DND-41 (cell line): ENCODE measurements at regions not wholly inside any gene's neighbourhood (a gene's known extent, or its start where the extent isn't known, plus 50 kb on each side); places are given as distances from the start of the nearest gene placed in this dataset.

ENCODE experiments used
- ATAC-seq: fragments of 200-7000 bp; cut with Tn5 transposase; 3 replicates; pipeline ENCODE4 v1.9.1; 2021; ENCODE audit warnings: low read depth; ENCODE audit not compliant: insufficient read depth
- DNase-seq: peaks from one replicate; pipeline ENCODE4 v3.0.0-alpha.2; 2020
- H2AFZ ChIP-seq: 2 replicates; pipeline ENCODE4 v1.6.0; 2012; ENCODE audit warnings: low read depth, low read length
- H3K27ac ChIP-seq: 2 replicates; pipeline ENCODE4 v1.5.1; 2012; ENCODE audit warnings: low read length, inconsistent platforms
- H3K27me3 ChIP-seq: fragments of 200-600 bp; sonication (generic); 2 replicates; pipeline ENCODE4 v1.6.0; 2012; ENCODE audit warnings: low read length, mild to moderate bottlenecking, inconsistent platforms; ENCODE audit not compliant: insufficient read depth, poor library complexity
- H3K36me3 ChIP-seq: 2 replicates; pipeline ENCODE4 v1.5.1; 2012; ENCODE audit warnings: low read length, inconsistent platforms; ENCODE audit not compliant: insufficient read depth
- H3K4me1 ChIP-seq: 2 replicates; pipeline ENCODE4 v1.5.1; 2012; ENCODE audit warnings: mild to moderate bottlenecking, low read length; ENCODE audit not compliant: insufficient read depth
- H3K4me2 ChIP-seq: 2 replicates; pipeline ENCODE4 v1.6.0; 2012; ENCODE audit warnings: mild to moderate bottlenecking, moderate library complexity, low read length, inconsistent platforms; ENCODE audit not compliant: insufficient read depth
- H3K4me3 ChIP-seq, 2 experiments: fragments of 200-600 bp in 1 of 2; shearing (Covaris generic) in 1 of 2; 2 replicates each; pipeline ENCODE4 v1.5.1; 2012 to 2016; ENCODE audit warnings: inconsistent platforms in 2 of 2, low read length in 2 of 2, mild to moderate bottlenecking in 2 of 2, low read depth in 1 of 2, moderate library complexity in 1 of 2
- H3K79me2 ChIP-seq: 2 replicates; pipeline ENCODE4 v1.6.0; 2012; ENCODE audit warnings: low read length, inconsistent platforms; ENCODE audit not compliant: insufficient read depth
- H3K9ac ChIP-seq: 2 replicates; pipeline ENCODE4 v1.6.0; 2012; ENCODE audit warnings: low read depth, mild to moderate bottlenecking, inconsistent platforms, low read length, moderate library complexity
- H3K9me3 ChIP-seq: 2 replicates; pipeline ENCODE4 v1.5.1; 2012; ENCODE audit warnings: low read length, moderate library complexity, mild to moderate bottlenecking, inconsistent platforms; ENCODE audit not compliant: insufficient read depth, severe bottlenecking
- H4K20me1 ChIP-seq: 2 replicates; pipeline ENCODE4 v1.6.0; 2012; ENCODE audit warnings: low read length; ENCODE audit not compliant: insufficient read depth
- EZH2 ChIP-seq: IDR thresholded peaks from 3 replicates; pipeline ENCODE4 v1.6.1; 2012; ENCODE audit warnings: borderline replicate concordance, low read depth, mild to moderate bottlenecking, moderate library complexity, low read length, inconsistent platforms; ENCODE audit not compliant: severe bottlenecking
- TF ChIP-seq, protein P1 (sequence below): IDR thresholded peaks from 2 replicates; pipeline ENCODE4 v1.5.1; 2012; ENCODE audit warnings: borderline replicate concordance, low read length, moderate library complexity, mild to moderate bottlenecking; ENCODE audit not compliant: poor library complexity, severe bottlenecking; ENCODE audit errors: extremely low read depth

DNA sequence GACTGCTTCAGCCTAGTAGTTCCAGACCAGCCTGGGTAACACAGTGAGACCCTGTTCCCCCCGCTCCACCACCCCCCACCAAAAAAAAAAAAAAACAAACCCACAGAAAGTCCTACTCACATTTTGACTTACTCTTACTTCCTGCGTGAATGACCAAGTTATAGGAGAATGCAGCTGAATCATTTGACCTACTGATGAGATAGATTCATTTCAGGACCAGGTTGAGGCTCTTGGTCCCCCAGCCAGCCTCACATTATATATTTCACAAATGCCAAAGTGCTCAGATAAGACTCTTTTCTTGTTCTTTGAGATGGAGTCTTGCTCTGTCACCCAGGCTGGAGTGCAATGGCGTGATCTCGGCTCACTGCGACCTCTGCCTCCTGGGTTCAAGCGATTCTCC, 70.2 kb downstream of the KLF5 start:
- no peak for DNase-seq
- Histone ChIP-seq H3K9me3 (no peaks in the 10 kb centered on the region), H3K4me3 (no peak overlapping the region), H3K4me2 (no peak overlapping the region), H3K79me2 (no peaks in the 10 kb centered on the region), H3K9ac (no peak overlapping the region), H3K36me3 (no peaks in the 10 kb centered on the region), H3K27me3 (no peaks in the 10 kb centered on the region), H2AFZ (no peak overlapping the region), H3K4me1 (no peaks in the 10 kb centered on the region), H3K27ac (no peak overlapping the region), H4K20me1 (no peaks in the 10 kb centered on the region)
- TF ChIP-seq, protein P1, sequence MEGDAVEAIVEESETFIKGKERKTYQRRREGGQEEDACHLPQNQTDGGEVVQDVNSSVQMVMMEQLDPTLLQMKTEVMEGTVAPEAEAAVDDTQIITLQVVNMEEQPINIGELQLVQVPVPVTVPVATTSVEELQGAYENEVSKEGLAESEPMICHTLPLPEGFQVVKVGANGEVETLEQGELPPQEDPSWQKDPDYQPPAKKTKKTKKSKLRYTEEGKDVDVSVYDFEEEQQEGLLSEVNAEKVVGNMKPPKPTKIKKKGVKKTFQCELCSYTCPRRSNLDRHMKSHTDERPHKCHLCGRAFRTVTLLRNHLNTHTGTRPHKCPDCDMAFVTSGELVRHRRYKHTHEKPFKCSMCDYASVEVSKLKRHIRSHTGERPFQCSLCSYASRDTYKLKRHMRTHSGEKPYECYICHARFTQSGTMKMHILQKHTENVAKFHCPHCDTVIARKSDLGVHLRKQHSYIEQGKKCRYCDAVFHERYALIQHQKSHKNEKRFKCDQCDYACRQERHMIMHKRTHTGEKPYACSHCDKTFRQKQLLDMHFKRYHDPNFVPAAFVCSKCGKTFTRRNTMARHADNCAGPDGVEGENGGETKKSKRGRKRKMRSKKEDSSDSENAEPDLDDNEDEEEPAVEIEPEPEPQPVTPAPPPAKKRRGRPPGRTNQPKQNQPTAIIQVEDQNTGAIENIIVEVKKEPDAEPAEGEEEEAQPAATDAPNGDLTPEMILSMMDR: no peak
- TF ChIP-seq EZH2: no peak
- ATAC-seq: no peak
